HEK293 (cell line): ENCODE measurements at regions not wholly inside any gene's neighbourhood (a gene's known extent, or its start where the extent isn't known, plus 50 kb on each side); places are given as distances from the start of the nearest gene placed in this dataset.

Experiments used
- CTCF ChIP-seq: fragments of 450-650 bp; formaldehyde crosslinking; IDR thresholded peaks from 2 replicates; pipeline ENCODE4 v1.5.1; 2016; ENCODE audit warnings: missing biosample characterization, missing genetic modification characterization
- ELK4 ChIP-seq: IDR thresholded peaks from 2 replicates; pipeline ENCODE4 v1.6.1; 2011; ENCODE audit warnings: mild to moderate bottlenecking, low read depth, low read length, borderline replicate concordance
- HOXC10 ChIP-seq: sonication (generic); formaldehyde crosslinking; IDR thresholded peaks from 2 replicates; pipeline ENCODE4 v1.8.1; 2023; ENCODE audit warnings: mild to moderate bottlenecking, missing genetic modification reagents
- MZF1 ChIP-seq: fragments of 450-650 bp; formaldehyde crosslinking; IDR thresholded peaks from 2 replicates; pipeline ENCODE4 v1.5.1; 2017; ENCODE audit warnings: missing biosample characterization, missing genetic modification characterization, borderline replicate concordance
- PBX3 ChIP-seq: sonication (generic); formaldehyde crosslinking; IDR thresholded peaks from 2 replicates; pipeline ENCODE4 v1.8.1; 2022; ENCODE audit warnings: mild to moderate bottlenecking, moderate library complexity, missing genetic modification reagents
- ZBTB48 ChIP-seq: fragments of 450-650 bp; formaldehyde crosslinking; IDR thresholded peaks from 2 replicates; pipeline ENCODE4 v1.5.1; 2016; ENCODE audit warnings: missing biosample characterization, missing genetic modification characterization
- ZFHX2 ChIP-seq: fragments of 450-650 bp; formaldehyde crosslinking; conservative IDR thresholded peaks from 2 replicates; pipeline ENCODE4 v1.5.1; 2016; ENCODE audit warnings: missing biosample characterization, missing genetic modification characterization
- ZFP69B ChIP-seq: fragments of 450-650 bp; formaldehyde crosslinking; IDR thresholded peaks from 2 replicates; pipeline ENCODE4 v1.5.1; 2016; ENCODE audit warnings: missing biosample characterization, missing genetic modification characterization
- ZNF274 ChIP-seq, 2 experiments: fragments of 200-500 bp in 1 of 2; fragments of 450-650 bp in 1 of 2; sonication (Bioruptor generic) in 1 of 2; formaldehyde crosslinking in 1 of 2; IDR thresholded peaks; 2 replicates each; pipeline versions ENCODE4 v1.5.1 to v1.6.1; 2014 to 2016; ENCODE audit warnings: borderline replicate concordance in 1 of 2, inconsistent platforms in 1 of 2, low read length in 1 of 2, missing biosample characterization in 1 of 2, missing genetic modification characterization in 1 of 2
- ZNF292 ChIP-seq: fragments of 450-650 bp; formaldehyde crosslinking; IDR thresholded peaks from 2 replicates; pipeline ENCODE4 v1.5.1; 2016; ENCODE audit warnings: low read depth, missing biosample characterization, missing genetic modification characterization, borderline replicate concordance
- ZNF473 ChIP-seq: fragments of 450-650 bp; formaldehyde crosslinking; IDR thresholded peaks from 2 replicates; pipeline ENCODE4 v1.5.1; 2017; ENCODE audit warnings: missing biosample characterization, missing genetic modification characterization
- ZNF768 ChIP-seq: fragments of 450-650 bp; formaldehyde crosslinking; IDR thresholded peaks from 2 replicates; pipeline ENCODE4 v1.5.1; 2018; ENCODE audit warnings: missing biosample characterization, mild to moderate bottlenecking, missing genetic modification characterization
- ZSCAN23 ChIP-seq: fragments of 450-650 bp; formaldehyde crosslinking; IDR thresholded peaks from 2 replicates; pipeline ENCODE4 v1.5.1; 2016; ENCODE audit warnings: missing biosample characterization, missing genetic modification characterization

- TF ChIP-seq CTCF (tag by site-specific recombination): no peak
- TF ChIP-seq ZNF292: no peak
- no peak for TF ChIP-seq ZBTB48 (tag by site-specific recombination)
- no peak for TF ChIP-seq MZF1
- TF ChIP-seq PBX3 (CRISPR knock-in tag): no peak
- TF ChIP-seq ZFHX2 (tag by site-specific recombination): no peak
- TF ChIP-seq ZNF274 (IDR thresholded peaks at IDR 0.05; ENCODE audit: low read length): no peak
- TF ChIP-seq ZNF274 (tag by site-specific recombination; IDR thresholded peaks at IDR 0.05; ENCODE audit: borderline replicate concordance): no peak
- TF ChIP-seq ELK4: no peak
- TF ChIP-seq HOXC10 (CRISPR knock-in tag): no peak
- no peak for TF ChIP-seq ZFP69B (tag by site-specific recombination)
- TF ChIP-seq ZNF473 (tag by site-specific recombination): no peak
- no peak for TF ChIP-seq ZNF768 (tag by site-specific recombination)
- no peak for TF ChIP-seq ZSCAN23 (tag by site-specific recombination)
Observed at GRCh38 chr2:111692311-111692710, 191.7 kb downstream of the ANAPC1 start.
